GM21576 (cell line): ENCODE measurements at regions not wholly inside any gene's neighbourhood (a gene's known extent, or its start where the extent isn't known, plus 50 kb on each side); places are given as distances from the start of the nearest gene placed in this dataset.

Source experiments
- ATAC-seq: cut with Tn5 transposase; IDR thresholded peaks from one replicate; pipeline ENCODE4 v1.9.1; 2021; ENCODE audit warnings: mild to moderate bottlenecking, moderate library complexity; ENCODE audit not compliant: unreplicated experiment

DNA sequence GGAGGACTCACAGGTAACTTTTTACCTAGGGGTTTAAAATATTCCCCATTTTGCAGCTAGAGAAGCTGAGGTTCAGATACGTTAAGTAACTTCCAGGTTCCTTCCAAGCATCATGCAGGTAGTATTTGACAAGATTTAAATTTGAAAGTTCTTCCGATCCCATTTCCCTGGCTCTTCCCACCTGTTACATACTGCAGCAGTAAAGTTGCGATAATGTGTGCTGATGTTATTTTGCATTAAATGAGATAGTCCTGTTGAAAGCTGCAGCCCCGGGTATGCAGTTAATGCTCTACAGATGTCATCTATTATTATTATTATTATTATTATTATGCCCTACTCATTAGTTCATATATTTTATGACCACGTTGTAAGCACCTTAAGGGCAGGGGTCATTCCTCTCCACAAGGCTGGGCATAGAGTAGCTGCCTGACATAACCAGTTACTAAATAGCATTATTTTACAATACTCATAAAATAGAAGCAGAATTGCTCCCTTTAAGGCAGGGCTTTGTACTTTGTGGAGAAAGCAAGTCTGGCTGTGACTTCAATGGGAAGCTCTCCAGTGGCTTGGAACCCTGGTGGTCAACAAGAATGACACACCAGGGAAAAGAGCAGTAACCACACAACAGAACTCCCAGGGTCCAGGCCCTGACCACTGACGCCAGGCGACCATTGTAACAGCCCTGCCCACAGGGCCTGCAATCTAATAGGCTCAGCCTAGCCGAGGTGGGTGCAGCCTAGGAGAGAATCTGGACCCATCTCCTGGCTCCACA is 90.8 kb upstream of the CALM2 start:
- no peak for ATAC-seq

DNA sequence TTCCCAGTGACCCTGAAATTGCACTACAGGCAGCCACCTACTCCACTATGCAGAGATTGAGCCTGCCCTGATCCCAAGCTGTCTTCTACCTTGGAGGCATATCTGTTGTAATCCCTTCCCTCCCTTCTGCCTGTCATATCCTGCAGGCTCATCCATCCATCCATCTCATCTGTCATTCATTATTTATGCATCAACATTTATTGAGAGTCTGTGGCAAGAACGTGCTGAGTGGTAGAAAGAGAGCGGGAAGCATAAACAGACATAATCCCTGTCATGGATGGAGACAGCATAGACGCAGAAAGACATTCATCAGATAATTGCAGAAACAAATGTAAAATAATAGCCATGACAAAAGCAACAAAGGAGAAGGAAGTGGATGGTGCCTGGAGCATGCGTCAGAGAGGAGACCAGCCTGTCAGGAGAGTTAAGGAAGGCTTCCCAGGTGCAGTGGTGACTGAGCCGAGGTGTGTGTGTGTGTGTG is 89.5 kb upstream of the CALM2 start:
- ATAC-seq, result no peak

DNA sequence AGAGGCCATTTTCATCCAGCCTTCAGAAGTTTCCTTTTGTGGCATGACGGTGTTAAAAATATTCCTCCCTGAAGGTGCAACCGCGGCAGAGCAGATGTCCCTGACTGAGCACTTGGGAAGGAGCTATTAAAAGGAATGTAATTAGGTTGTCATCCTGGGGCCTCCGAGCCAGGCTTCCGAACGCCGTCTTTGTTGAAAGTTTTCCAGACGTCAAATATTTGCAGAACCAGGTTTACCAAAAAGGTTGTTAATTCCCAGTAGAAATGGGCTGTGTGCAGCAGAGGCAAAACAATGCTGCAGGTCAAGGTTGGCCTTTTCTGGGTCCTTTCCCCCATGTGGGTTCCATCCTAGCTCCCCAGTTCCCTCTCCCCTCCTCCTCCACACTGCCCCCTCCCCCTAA is 88.8 kb upstream of the CALM2 start:
- no peak for ATAC-seq

DNA sequence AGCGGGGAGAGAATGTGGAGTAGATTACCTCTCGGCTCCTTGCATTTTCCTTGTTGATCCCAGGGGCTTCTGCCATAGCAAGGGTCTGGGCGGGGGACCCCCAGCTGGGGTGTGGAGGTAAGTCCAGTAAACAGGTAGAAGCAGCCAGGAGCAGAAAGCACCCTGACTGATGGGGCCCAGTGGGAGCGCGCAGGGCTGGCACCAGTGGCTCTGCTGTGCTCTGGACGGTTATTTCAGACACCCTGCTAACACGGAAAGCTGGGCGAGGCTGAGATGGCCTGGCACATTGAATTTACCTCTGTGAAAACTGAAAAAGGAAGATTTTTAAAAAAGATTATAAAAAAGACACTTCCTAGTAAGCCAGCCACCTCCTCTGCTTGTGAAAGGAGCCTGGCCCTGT is 88.4 kb upstream of the CALM2 start:
- no peak for ATAC-seq

DNA sequence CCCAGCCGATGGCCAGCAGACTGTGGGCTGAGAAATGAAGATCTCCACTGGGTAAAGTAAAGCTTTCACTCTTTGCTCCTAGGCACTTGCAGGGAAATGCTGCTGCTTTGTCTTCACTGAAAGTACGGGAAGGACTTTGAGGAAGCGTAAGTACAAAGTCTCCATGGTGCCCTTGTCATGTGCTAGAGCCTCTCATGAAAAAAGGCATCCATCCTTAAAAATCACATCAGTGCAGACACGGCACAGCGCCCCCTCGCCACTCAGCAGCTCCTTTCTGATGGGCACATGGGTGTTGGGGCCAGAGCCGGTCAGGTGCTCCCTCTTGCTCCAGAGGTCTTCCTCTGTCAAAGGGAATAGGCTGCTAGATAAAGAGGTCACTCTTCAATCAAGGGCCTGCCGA is 87.8 kb upstream of the CALM2 start:
- ATAC-seq, result no peak

DNA sequence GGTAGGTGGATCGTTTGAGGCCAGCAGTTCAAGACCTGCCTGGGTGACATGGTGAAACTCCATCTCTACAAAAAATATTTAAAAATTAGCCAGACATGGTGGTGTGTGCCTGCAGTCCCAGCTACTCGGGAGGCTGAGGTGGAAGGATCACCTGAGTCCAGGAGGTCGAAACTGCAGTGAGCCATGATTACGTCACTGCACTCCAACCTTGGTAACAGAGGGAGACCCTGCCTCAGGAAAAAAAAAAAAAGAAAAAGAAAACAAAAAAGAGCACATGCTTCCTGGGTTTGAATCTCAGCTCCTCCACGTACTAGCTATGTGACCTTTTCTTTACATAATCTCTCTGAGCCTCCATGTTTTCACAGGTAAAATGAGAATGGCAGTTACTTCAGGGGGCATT is 86.3 kb upstream of the CALM2 start:
- ATAC-seq, result no peak

DNA sequence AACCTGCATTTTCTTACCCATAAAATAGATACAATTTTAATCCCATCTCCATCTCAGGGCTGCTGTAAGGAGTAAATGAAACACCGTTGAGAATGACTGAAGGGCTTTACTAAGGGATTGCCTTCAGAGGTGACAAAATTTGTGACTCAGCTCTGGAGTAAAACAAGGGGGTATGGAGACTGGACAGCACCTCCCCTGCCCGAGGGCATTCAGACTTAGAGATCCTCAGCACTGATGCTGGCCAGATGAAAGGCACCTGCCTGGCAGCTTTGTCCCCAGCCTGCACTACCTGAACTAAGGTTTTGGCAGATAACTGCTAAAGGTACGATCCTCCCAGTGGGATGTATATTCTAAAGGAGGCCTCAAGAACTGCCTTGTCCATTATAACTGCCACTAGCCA is 84.7 kb upstream of the CALM2 start:
- ATAC-seq, result no peak

DNA sequence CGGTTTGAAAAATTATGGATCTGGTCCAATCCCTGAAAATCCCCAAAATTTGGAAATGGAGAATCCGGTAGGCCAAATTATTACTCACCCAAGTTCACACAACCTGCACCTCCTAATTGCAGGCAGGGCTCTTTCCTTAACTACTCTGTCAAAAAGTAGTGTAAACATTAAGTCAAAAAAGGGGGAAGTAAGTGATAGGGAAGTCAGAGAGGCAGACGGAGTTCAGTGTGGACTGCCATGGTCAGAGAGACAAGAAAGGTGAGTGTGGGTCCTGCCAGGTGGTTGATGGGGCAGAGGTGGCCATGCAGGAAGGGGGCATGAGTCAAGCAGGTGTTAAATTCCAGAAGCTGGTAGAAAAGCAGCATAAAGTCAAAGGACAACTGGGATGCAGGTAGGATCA is 83.5 kb upstream of the CALM2 start:
- no peak for ATAC-seq

DNA sequence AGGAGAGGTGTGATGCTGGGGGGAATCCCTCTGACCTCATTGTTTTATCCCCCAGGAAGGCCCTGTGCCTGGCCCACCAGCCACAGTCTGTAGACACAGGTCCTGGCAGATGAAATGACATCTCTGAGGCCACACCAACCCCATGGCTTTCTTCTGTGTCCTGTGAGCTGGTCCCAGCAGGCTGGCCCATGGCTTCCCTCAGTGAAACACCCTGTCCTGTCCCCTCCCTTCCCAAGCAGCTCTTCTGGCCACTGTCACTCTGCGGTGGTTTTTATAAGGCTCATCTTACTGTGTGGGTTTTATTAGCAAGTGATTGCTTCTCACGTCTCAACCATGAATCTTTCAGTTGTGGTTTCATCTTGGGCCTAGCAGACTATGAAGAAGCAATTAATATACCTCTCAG is 81.6 kb upstream of the CALM2 start:
- ATAC-seq, result no peak

DNA sequence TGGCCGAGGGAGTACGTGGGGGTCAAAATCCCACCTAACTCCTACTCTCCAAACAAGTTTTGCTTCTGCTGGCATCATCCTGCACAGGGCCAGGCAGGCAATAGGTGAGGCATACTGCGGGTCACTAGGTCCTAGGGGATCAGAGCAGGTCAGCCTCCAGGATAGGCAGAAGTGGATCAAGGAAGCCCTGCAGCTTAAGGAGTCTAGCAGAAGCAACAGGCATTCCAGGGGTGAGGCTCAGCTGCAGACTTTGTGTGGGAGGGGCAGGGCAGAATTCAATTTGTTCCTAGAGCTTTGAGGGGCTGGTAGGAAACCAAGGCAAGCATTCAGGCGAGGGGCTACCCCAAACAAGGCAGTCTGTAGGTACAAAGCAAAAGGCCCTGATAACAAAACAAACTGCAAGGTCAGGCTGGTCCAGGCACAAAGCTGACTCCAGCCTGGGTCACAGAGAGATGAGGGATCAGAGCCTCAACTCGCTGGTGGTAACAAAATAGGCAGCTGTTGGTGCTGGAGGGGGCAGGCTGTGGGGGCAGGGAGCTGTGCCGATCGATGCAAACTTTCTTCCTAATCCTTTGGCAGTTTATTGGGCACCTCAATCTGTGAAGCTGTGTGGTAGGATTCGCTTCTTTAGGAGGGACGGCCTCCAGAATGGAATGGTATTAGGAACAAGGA is 80.2 kb upstream of the CALM2 start:
- no peak for ATAC-seq

DNA sequence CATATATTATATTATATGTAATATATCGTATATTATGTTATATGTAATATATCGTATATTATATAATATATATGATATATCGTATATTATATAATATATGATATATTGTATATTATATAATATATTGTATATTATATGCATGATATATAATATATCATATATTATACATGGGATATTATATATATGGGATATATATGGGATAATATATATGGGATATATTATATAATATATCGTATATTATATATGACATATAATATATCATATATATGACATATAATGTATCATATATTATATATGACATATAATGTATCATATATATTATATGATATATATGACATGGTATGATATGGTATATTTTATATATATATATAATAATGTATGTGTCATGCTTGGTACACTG is 79.5 kb upstream of the CALM2 start:
- ATAC-seq, result no peak

DNA sequence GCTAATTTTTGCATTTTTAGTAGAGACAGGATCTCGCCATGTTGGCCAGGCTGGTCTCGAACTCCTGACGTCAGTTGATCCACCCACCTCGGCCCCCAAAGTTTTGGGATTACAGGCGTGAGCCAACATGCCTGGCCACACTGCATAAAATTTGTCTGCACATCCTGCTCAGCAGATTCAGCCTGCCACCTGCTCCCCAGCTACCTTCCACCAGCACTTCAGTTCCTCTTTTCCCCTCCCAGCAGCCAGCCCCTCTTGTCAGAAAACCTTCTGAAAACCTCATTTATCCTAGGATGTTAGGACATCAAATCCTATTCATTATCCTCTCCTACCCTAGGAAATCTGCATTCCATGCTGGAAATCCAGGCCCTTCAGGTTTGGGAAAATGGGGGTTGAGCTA is 78.2 kb upstream of the CALM2 start:
- ATAC-seq, result no peak

DNA sequence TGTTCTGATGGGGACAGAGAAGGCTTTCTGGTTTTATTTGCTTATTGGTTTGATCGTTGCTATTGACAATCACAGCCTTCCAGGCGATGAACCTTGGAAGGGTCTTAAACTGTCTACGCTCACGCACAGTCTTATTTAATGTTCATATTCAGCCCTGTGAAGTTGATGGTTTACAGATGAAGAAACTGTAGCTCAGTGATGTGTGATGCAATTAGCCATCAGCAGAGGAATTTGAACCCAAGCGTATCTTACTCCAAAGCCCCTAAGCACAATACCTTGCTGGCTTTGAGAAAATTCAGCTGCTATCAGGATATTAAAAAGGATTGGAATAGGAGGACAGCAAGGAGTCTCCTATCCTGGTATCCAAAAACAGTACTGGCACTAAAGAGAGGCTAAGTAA is 77.1 kb upstream of the CALM2 start:
- ATAC-seq, result no peak

DNA sequence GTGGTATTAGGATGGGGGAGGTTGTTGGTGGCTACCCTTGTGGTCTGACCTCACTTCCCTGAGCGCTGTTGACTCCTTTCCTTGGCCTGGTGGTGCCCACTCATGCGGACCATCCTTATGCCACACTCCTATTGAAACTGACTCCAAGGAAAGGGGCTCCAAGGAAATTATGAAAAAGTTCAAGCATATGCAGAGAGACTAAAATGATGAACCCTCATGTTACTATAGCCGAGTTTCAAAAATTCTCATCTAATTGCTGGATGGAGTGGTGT is 75.0 kb upstream of the CALM2 start:
- ATAC-seq, result no peak

DNA sequence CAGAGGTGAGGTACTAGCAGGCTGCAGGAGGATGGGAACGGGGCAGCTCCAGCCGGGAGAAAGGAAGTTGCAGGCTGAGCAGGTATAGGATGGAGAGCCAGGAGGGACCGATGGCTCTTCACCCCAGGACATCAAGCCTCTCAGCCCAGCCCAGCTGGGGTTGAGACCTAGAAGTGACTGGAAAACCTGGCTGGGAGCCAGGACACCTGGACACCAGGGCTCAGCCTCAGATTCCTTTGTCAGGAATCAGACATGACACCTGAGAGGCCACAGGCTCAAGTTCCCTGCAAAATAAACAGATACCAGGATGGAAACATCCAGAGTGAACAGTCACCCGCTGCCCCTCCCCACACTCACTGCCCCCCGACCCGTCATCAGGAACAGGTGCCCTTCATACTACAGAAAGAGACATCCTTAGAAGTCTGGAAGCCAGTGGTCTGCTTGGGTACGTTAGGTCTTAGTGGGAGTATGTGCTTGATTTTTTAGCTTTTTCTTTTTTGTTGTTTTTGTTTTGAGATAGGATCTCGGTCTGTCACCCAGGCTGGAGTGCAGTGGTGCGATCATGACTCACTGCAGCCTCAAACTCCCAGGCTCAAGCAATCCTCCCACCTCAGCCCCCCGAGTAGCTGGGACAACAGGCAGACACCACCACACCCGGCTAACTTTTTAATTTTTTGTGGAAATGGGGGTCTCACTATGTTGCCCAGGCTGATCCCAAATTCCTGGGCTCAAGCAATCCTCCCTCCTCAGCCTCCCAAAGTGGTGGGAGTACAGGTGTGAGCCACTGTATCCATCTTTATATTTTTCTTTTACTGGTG is 74.5 kb upstream of the CALM2 start:
- no peak for ATAC-seq

DNA sequence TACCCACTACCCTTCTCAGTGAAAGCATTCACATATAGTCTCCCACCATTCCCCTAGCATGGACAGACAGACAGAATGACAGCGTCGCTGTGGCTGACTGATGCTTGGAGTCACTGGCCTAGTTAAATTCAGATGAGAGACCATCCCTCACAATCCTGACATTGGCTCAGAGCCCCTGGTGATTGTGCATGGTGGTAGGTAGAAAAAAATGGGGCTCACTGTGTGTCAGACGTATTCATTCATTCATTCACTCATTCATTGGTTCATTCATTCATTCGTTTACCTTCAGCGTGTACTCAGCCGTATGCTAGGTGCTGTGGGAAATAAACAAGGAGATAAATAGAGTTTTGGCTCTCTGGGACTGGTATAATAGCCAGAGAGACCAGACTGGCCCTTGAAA is 73.6 kb upstream of the CALM2 start:
- no peak for ATAC-seq

DNA sequence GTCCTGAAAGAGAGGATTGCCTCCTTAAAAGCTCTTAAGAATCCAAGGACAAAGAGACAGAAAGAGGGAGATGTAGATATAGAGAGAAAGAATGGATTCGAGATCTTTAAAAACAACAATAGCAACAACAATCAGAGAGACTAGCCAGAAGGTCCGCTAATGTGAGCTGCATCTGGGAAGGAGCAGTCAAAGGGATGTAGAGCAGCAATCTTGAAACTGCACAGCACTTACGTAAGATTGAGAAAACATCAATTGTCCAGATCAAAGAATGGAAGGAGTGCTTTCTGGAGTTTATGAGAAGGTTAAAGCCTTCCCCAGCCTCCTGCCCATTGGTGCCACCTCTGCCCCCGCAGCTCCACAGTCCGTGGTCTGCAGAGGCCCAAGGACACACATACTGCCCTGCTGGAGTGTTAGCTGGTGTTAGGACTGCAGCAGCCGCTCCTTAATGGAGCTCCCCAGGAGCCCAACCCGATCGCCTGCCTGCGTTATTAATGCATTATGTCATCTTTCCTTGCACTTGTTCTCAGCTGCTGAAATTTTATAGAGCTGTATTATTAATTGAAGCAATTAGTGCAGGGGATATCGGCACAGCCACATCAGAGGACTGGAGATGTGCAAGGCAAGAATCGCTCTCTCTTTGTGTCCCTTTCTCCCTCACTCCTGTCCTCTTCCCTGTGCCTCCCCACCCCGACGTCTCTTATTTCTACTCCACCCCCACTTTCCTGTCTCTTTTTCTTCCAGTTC is 73.0 kb upstream of the CALM2 start:
- no peak for ATAC-seq

DNA sequence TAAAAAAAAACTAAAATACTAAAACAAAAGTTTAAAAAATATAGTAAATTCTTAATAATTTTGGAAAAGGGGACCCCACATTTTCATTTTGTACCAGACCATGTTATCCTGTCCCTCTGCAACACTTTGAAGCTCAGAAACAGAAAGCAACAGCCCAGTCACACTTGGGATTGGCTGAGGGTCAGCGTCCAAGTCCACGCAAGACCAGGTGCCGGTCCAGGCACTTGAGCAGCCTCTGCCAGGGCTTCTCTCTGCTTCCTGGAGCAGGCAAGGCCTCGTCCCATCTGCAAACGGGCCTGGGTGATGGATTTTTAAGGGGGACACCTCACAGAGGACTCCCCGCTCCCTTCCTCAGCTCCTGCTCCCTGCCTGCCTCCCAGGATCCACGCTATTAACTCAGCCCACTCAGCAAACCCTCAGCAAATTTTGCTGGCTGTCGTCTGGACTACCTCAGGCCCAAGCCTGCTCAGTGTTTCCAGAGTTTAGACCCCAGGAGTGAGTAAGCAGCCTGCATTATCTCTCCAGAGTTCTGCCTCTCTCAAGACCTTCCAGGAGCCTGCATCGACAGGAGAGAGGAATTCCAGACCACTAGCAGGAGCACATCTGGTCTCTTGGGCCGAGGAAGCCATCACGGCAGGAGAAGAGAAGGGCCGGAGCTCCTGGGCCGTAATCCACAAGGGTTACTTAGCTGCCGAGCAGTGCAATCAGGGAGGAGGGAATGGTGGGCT is 67.4 kb upstream of the CALM2 start:
- no peak for ATAC-seq

DNA sequence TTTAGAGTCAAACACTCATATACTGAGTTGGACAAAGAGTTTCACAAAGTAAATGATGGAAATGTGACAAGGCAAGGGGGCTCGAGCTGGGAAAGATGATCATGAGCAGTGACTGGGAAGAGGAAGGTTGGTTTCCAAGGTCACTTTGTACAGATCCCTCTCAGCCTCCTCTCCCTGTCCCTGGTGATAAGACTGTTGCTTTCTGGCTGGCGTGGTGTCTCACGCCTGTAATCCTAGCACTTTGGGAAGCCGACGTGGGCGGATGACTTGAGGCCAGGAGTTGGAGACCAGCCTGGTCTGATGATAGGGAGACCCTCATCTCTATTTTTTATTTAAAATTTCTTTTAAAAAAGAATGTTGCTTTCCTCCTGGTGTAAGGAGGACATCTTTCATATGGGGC is 65.4 kb upstream of the CALM2 start:
- no peak for ATAC-seq

DNA sequence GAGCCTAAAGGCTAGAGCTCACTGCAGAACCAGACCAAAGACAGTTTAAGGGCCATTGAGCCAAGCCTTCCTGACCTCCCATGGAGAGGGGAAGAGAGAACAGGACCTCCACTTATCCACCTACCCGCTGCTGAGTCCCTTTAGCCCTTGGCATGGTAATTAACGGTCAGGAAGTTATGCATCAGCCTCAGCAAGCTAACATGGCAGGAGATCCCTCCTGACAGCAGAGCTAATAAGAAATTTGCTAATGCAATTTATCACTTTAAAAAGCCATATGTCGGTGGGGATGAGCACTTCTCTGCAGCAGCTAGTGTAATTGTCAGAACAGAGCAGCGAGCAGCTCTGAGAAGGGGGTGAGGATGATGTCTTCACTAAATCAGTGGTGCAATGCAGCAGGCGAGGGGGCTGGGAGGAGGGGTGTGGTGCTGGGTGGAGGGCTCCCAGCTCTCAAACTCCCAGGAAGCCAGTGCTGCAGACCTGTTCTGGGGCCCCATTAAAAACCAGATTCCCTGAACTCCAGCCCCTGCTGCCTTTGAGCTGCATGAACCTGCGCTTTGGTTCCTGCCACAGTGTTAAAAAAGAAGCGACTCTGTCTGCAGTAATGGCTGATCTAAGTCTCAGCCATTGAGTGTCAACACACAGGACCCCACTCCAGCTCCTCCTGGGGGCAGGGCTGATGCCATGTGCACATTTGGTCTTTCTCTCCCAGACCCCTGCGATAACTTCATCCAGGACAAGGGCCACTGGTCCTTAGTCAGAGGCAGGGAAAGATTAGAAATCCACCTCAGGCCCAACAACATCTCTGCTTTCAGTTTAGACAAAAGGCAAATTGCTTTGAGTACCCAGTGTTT is 63.0 kb upstream of the CALM2 start:
- no peak for ATAC-seq
